DMS114 treated with DMSO at 0.1 percent for 48 hours (cell line): ENCODE measurements at regions not wholly inside any gene's neighbourhood (a gene's known extent, or its start where the extent isn't known, plus 50 kb on each side); places are given as distances from the start of the nearest gene placed in this dataset.

Experiments
- DNase-seq: peaks from one replicate; lab custom pipeline; 2025; ENCODE audit not compliant: unreplicated experiment; lab: John Stamatoyannopoulos, UW

- no peak for DNase-seq
Measured at GRCh38 chr6:45791211-45792168, 224.2 kb downstream of the CLIC5 start.

GRCh38 chr6:45789238-45789637, 226.4 kb downstream of the CLIC5 start:
- no peak for DNase-seq

GRCh38 chr6:45787384-45787783, 228.3 kb downstream of the CLIC5 start:
- DNase-seq, result no peak

GRCh38 chr6:45786355-45786781, 229.3 kb downstream of the CLIC5 start:
- DNase-seq, result no peak

- DNase-seq, result no peak
Measured at GRCh38 chr6:45784250-45784649, 231.4 kb downstream of the CLIC5 start.

- DNase-seq, result no peak
Measured at GRCh38 chr6:45783716-45784115, 231.9 kb downstream of the CLIC5 start.

- no peak for DNase-seq
Measured at GRCh38 chr6:45781890-45782289, 233.8 kb downstream of the CLIC5 start.

- no peak for DNase-seq
Measured at GRCh38 chr6:45780523-45780922, 235.1 kb downstream of the CLIC5 start.

GRCh38 chr6:45775026-45775697, 240.5 kb downstream of the CLIC5 start:
- DNase-seq, result no peak

GRCh38 chr6:45773906-45774305, 241.8 kb downstream of the CLIC5 start:
- DNase-seq, result no peak

GRCh38 chr6:45772886-45773495, 242.7 kb downstream of the CLIC5 start:
- no peak for DNase-seq

GRCh38 chr6:45772051-45772450, 243.6 kb downstream of the CLIC5 start:
- no peak for DNase-seq

GRCh38 chr6:45763281-45763680, 252.4 kb downstream of the CLIC5 start:
- DNase-seq, result no peak

- no peak for DNase-seq
Measured at GRCh38 chr6:45759472-45759810, 256.2 kb downstream of the CLIC5 start.

- DNase-seq, result no peak
Measured at GRCh38 chr6:45758787-45759471, 256.7 kb downstream of the CLIC5 start.

GRCh38 chr6:45757443-45758130, 258.1 kb downstream of the CLIC5 start:
- no peak for DNase-seq

- DNase-seq, result no peak
Measured at GRCh38 chr6:45756606-45757005, 259.1 kb downstream of the CLIC5 start.

- no peak for DNase-seq
Measured at GRCh38 chr6:45754432-45754831, 261.2 kb downstream of the CLIC5 start.

GRCh38 chr6:45746046-45746445, 269.6 kb downstream of the CLIC5 start:
- DNase-seq, result no peak

- no peak for DNase-seq
Measured at GRCh38 chr6:45743028-45743615, 272.5 kb downstream of the CLIC5 start.
